HL-60/S4 (cell line): ENCODE measurements at regions not wholly inside any gene's neighbourhood (a gene's known extent, or its start where the extent isn't known, plus 50 kb on each side); places are given as distances from the start of the nearest gene placed in this dataset.
"Not testable (repeated sequence)": the region's sequence is repeated elsewhere in the genome, so short reads cannot be mapped to it uniquely, and the experiment has no call there.

Source experiments
- in situ Hi-C: fragments of 300-500 bp; cut with MboI; formaldehyde crosslinking; loops from 2 replicates; pipeline ENCODE4 v1.14.3; 2022; ENCODE audit warnings: low sequenced_read_pairs

- in situ Hi-C loops: no loop called here
These were observed 93.1 kb downstream of the OLIG3 start for GRCh38 chr6:137401088-137401487.

DNA sequence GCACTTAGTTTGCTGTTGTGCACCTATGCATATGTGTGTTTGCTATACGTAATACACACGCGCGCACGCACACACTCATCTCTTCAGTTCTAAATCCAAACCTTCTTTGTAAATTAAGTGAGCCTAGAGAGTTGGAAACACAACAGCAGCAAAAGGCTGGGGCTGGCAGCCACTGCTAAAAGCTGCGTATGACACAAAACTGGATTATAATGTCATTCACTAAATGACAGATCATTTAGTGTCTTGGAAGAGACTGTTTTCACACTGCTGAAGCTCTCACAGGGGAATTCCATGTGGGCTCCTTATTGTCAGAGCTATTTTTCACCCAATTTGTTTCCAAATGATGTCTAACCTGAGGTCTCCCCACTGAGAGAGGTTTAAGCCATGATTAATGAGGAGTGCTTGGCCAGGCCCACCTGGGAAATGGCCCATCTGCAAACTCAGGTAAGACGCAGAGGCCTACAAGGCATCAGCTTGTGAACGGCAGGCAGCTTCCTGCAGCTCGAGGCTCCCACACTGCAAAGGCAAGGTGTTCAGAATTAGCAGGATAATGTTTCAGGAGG lies 94.2 kb downstream of the OLIG3 start:
- in situ Hi-C loops: no loop called here

- in situ Hi-C loops: no loop called here
These were observed 98.9 kb downstream of the OLIG3 start for GRCh38 chr6:137395316-137395715.

DNA sequence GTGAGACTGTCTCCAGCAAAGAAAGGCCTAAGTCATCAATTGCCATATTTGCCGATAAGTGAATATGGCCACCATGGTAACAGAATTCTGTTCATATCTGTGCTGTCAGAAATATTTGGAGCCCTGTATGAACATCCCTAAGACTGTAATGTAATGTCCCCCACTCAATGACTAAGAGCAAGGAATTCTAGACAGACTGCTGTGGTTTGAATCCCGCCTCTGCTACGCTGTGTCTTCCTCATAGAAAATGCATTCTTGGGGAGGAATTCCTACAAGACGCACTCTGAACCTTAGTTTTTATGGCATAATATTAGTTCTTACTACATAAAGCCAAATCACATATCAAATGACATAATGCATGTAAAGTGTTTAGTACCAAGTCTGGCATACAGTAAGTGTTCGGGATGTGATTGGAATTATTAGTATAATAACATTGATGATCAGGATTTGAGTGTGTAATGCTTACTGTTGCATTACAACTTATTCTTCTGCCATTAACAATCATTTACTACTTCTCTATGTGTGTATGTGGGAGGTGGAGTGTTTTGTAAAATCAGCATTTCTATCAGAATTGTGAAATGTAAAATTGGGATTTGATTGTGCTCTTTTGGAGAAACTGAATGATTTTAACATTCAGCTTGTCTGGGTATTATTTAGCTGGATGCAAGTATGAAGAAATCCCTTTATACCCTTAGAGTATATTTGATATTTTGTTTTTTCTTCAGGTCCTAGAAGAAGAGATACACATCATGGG lies 103.0 kb downstream of the OLIG3 start:
- in situ Hi-C loops: no loop called here

DNA sequence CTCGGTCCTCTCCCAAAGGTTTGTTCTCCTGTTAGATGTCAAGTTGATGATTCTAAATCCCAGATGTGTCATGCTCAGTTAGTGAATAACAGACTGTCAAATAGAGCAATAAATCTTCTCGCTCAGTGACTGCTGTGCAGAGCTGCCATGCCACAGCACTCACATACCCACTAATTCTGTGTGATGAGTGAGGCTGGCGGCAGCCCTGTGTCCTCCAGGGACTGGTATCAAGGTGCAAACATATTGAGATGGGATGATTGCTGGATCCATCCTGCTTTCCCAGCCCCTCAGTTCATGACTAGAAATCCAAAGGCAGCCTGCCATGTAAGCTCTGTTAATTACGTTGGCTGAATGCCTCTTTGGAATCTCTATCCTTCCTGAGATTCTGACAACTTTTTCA lies 103.9 kb downstream of the OLIG3 start:
- in situ Hi-C loops: no loop called here

DNA sequence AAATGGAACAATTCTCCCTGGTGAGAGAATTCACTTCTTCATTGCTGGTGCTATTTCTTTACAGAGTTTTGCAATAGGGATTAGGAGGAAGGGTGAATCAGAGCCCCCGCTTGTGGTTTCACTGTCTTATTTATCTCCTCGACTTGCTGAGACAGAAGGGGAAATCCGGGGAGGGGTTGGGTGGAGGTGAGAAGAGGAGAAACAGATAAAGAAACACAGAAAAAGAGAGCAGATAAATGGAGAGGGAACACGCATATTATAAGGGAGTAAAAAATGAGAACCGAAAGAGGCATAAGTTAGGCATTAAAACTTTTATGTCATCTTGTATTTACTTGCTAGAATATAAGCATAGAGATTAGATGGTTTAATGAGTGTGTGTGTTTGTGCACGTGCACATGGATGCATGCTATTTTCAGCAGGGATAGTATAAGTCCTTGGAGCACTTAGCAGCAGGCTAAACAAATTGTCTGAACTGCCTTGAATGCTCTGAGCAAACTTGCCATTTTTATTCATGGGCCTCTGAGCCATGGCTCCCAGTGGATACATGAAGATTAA lies 105.0 kb downstream of the OLIG3 start:
- in situ Hi-C loops: no loop called here

DNA sequence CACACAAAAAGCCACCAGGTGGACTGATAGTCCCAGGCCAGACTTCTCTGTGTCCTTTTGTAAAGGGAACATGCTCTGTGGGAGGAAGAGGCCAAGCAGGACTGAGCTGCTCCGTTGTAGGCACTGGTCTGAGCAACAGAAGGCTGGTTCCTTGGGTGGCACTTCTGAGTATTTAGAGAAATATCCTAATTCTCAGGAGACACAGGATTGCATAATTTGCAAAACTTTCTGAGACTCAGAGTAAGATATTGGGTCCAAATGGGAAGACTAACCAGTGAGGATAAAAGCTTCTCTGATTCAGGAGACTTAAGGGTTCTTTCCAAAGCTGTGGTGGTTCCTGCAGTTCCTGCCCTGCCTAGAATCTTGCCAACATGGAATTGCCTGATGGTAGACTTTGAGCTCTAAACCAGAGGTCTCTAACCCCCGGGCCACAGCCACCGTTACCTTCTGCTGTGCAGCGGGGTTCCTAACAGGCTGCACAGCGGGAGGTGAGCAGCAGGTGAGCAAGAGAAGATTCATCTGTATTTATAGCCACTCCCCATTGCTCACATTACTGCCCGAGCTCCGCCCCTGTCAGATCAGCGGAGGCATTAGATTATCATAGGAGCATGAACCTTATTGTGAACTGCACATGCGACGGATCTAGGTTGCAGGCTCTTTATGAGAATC lies 107.0 kb downstream of the OLIG3 start:
- in situ Hi-C loops: no loop called here

- in situ Hi-C loops: not testable (repeated sequence)
These were observed 110.9 kb downstream of the OLIG3 start for GRCh38 chr6:137383287-137383686.

GRCh38 chr6:137378090-137378369 lies 116.2 kb downstream of the OLIG3 start:
- in situ Hi-C loops: no loop called here

DNA sequence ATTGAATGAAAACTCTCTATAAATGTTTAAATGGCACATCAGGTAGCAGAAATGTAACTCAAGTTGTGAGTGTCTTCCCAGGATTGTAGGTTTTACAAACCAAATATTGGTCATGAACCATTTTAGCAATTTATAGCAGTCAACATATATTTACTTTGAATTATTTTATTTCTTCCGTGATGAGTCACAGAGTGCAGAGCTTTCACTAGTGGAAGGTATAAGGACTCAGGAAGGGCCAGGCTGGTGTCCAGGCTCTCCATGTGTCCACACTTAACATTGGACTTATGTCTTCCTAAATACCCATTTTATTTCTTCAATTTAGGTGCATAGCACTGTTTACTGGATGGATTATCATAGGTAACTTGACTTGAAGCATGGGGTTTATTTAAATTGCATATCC lies 120.9 kb downstream of the OLIG3 start:
- in situ Hi-C loops: no loop called here

- in situ Hi-C loops: no loop called here
These were observed 121.7 kb downstream of the OLIG3 start for GRCh38 chr6:137372532-137372931.

DNA sequence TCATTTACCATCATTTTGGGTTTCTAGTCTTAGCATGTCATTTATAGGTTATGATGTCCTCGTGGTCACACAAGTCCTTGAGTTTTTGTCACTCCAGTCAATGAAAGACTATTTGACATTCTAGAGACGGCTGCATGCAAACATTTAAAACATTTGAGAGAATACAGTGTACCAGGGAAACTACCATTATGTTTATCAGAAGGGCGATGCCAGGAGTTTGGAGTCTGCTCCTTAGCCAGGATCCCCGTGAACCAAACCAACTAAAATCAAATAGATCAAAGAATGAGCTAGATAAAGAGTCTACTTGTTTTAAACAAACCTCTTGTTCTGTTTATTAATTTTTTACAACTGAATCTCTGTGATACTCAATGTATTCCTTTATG lies 122.6 kb downstream of the OLIG3 start:
- in situ Hi-C loops: no loop called here

- in situ Hi-C loops: no loop called here
These were observed 123.1 kb downstream of the OLIG3 start for GRCh38 chr6:137370871-137371633.

GRCh38 chr6:137369136-137369535 lies 125.1 kb downstream of the OLIG3 start:
- in situ Hi-C loops: no loop called here

DNA sequence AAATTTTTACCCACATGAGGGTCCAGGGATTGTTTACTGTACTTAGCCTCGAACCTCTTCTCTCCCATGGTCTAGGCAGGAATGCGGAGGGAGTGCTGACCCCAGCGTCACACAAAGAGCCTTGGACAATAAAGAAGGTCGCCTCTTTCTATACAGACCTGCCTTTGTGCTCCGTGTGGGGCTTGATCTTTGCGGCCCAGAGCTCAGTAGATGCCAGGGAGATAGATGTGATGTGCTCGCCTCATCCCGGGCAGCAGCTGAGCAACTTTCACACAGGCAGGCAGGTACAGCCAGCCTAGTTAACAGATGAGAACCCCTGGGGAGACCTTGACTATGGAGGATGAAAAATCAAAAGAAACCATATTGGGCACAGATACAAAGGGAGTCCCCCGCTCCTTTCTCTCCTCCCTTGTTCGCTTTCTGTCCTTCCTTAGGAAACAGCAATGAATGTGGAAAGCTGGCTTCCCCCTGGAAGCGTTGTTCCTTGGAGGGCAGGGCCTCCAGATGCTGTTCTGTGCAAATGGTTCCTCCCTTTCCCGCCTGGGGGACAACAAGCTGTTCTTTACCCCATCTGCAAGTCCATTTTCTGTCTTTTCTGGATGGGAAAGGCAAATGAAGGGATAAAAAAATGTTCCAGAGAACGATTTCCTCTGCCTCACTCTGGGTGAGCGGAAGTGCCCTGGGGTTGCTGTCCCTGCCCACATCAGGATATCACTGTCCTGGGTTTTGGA lies 128.3 kb downstream of the OLIG3 start:
- in situ Hi-C loops: no loop called here

DNA sequence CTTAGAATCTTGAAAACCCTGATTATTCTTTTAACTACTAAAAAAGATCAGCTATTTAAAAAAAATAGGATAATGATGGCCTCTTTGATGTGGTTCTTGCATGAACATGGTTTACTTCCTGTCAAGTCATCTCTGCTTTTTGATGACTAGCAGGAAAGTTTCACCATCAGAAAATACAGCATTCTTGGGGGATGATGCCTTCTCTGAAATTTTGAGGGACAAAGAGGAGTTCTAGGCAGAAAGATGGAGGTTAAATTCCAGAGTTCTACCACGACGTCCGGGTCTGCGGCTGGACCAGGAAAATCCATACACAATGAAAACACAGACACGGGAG lies 130.4 kb downstream of the OLIG3 start:
- in situ Hi-C loops: no loop called here

GRCh38 chr6:137362878-137363804 lies 131.1 kb downstream of the OLIG3 start:
- in situ Hi-C loops: no loop called here

- in situ Hi-C loops: no loop called here
These were observed 132.5 kb downstream of the OLIG3 start for GRCh38 chr6:137361701-137362100.

DNA sequence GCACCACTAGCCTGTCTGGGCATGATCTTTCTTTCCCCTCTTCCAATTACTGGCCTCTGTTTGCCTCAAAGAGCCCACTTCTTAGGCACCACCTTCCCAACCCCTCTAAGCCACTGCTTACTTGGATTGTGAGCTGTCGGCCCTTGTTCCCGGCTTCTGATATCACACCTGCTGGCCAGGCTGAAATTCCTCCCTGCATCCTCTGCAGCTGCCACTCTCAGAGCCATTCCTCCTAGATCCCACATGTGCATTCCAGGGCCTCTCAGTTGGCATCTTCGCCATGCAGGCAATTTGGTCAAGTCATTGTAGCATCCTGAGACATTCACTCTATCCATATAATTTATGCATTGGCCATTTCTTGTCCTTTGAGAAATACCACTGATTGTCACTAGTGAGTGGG lies 135.9 kb downstream of the OLIG3 start:
- in situ Hi-C loops: no loop called here

DNA sequence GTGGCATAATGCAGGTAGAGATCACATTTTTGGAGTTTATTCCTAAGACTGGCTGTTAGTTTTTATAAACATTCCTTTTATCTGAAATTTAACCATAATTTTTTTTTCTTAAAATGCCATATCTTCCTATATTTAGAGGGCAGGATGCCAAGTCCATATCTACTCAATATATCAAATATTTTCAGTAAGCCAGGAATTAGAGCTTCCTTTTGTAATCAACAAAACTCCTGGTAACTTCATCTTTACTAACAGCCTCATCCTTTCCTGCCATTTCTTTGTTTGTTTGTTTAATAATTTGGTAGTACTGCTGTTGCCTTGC lies 136.3 kb downstream of the OLIG3 start:
- in situ Hi-C loops: no loop called here
